ENCODE measurements at regions not wholly inside any gene's neighbourhood (a gene's known extent, or its start where the extent isn't known, plus 50 kb on each side); places are given as distances from the start of the nearest gene placed in this dataset.

DNA sequence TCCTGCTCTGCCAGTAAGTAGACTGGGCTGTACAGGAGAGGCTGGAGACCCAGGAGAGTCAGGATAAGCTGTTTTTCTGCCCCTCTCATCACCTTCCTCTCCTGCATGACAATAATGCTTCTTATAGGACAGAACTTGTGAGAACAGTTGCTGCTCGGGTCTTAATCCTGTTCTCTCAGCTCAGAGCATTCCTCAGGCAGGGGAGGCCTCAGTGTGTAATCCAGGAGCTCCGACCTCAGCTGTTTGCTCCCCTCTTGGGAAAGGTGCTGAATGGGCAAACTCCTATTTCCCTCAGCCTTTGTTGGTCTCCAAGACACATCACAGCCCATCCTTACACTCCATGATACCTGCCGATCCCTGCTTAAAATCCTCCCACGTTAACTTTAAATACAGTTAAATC, 134.9 kb upstream of the LRFN2 start:
- peaks cover 2% of the 10 kb centered on the region for H3K27me3 ChIP-seq (ENCODE audit: low read depth)
- no peaks in the 10 kb centered on the region for H3K9me3 ChIP-seq (replicated peaks)
- peaks cover 15% of the 10 kb centered on the region for H3K4me1 ChIP-seq
- DNase-seq, result no peak
- no peaks in the 10 kb centered on the region for H3K36me3 ChIP-seq
- no peak overlapping the region for H3K27ac ChIP-seq (replicated peaks)
- no peak overlapping the region for H3K4me3 ChIP-seq
- TF ChIP-seq, protein P1, sequence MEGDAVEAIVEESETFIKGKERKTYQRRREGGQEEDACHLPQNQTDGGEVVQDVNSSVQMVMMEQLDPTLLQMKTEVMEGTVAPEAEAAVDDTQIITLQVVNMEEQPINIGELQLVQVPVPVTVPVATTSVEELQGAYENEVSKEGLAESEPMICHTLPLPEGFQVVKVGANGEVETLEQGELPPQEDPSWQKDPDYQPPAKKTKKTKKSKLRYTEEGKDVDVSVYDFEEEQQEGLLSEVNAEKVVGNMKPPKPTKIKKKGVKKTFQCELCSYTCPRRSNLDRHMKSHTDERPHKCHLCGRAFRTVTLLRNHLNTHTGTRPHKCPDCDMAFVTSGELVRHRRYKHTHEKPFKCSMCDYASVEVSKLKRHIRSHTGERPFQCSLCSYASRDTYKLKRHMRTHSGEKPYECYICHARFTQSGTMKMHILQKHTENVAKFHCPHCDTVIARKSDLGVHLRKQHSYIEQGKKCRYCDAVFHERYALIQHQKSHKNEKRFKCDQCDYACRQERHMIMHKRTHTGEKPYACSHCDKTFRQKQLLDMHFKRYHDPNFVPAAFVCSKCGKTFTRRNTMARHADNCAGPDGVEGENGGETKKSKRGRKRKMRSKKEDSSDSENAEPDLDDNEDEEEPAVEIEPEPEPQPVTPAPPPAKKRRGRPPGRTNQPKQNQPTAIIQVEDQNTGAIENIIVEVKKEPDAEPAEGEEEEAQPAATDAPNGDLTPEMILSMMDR (IDR thresholded peaks at IDR 0.05; ENCODE audit: borderline replicate concordance), result no peak
- intact Hi-C loops (cut with micrococcal nuclease), result no loop called here

DNA sequence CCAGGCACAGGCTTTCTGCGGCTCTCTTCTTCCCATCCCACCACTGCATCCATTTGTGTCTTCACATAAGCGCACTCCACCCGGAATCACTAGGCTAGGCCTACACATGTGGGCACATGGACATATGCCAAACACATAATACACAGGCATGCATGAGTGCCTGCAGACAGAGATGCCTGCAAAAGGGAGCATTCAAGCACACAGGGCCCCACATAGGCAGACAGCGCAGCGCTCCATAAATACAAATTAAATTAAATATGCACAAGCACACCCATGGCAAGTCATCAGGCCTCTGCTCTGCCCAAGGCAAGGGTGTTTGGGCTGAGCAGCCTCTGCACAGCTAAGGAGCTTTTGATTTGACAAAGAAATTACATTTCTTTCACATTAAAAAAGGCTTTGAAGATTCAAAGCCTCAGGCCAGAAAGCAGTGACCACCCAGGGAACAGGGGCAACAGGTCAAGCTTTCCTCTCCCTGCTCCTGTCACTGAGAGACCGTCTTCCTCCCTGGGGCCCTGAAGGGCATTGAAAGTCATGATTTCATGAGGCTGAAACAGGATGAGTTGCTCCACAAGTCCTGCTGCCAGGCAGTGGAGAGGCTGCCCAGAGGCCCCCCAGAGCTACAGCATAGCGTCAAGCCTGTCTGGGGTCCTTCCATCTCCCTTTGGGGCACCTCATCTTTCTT, 134.2 kb upstream of the LRFN2 start:
- Histone ChIP-seq H3K27ac (replicated peaks) (no peak overlapping the region), H3K9me3 (replicated peaks) (no peaks in the 10 kb centered on the region), H3K4me1 (peaks cover 15% of the 10 kb centered on the region), H3K36me3 (no peaks in the 10 kb centered on the region), H3K4me3 (no peak overlapping the region), H3K27me3 (ENCODE audit: low read depth) (peaks cover 2% of the 10 kb centered on the region)
- intact Hi-C loops (cut with micrococcal nuclease), result no loop called here
- TF ChIP-seq, protein P1 (IDR thresholded peaks at IDR 0.05; ENCODE audit: borderline replicate concordance), result no peak
- DNase-seq, result no peak

DNA sequence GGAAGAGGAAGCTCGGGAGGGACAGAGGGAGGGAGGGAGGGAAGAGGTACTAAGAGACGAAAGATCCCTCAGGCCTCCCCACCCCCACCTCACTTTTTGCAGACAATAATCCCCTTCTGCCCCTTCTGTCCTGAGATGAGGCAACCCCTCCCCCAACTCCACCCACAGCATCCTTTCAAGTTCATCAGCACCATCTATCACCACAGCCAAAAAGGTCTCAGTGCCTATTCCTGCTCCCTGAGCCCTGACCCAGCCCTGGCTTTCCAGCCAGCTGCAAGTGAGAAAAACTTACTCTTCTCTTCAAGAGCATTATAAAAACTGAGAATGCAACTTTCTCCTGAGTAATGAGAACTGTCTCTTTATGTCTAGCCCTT, 133.2 kb upstream of the LRFN2 start:
- no peaks in the 10 kb centered on the region for H3K9me3 ChIP-seq (replicated peaks)
- DNase-seq, result no peak
- peaks cover 15% of the 10 kb centered on the region for H3K4me1 ChIP-seq
- H3K27ac ChIP-seq (replicated peaks), result peak overlapping the region; percentile 51
- H3K36me3 ChIP-seq, result no peaks in the 10 kb centered on the region
- intact Hi-C loops (cut with micrococcal nuclease), result no loop called here
- H3K27me3 ChIP-seq (ENCODE audit: low read depth), result peaks cover 2% of the 10 kb centered on the region
- H3K4me3 ChIP-seq, result no peak overlapping the region
- TF ChIP-seq, protein P1 (IDR thresholded peaks at IDR 0.05; ENCODE audit: borderline replicate concordance), result no peak

DNA sequence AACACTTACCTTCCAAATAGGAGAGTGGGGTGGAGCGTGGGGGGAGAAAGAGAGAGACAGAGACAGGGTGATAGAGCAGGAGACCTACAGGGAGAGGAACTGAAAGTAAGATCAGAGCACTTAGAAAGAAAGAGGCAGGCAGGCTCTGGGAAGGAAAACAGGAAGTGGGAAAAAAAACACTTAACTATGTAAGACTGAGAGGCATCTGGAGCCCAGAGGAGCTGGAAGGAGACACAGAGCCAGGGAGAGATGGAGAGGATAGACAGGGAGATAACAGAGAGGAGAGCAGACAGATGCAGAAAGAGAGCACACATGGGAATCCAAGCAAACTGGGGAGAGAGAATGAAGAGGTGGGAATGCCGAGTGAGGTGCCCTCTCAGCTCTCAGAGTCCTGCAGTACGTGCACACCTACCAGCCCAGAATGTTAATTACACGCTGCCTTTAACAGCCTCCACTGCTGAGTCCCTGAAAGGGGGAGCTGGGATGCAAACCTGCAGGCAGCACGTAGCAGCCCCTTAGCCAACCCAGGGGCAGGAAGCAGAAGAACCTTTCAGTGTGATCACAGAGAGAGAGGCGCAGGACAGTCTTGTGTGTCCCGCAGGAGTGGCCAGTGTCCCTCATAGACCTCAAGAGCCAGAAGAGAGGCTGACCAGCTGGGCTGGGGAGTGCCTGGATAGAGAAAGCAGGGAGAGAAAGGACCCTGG, 132.7 kb upstream of the LRFN2 start:
- no peaks in the 10 kb centered on the region for H3K9me3 ChIP-seq (replicated peaks)
- no peaks in the 10 kb centered on the region for H3K36me3 ChIP-seq
- intact Hi-C loops (cut with micrococcal nuclease), result no loop called here
- TF ChIP-seq, protein P1 (IDR thresholded peaks at IDR 0.05; ENCODE audit: borderline replicate concordance), result no peak
- H3K27ac ChIP-seq (replicated peaks), result peak overlapping the region; percentile 51
- H3K4me1 ChIP-seq, result peaks cover 15% of the 10 kb centered on the region
- no peak for DNase-seq
- H3K27me3 ChIP-seq (ENCODE audit: low read depth), result peaks cover 2% of the 10 kb centered on the region
- H3K4me3 ChIP-seq, result peak overlapping the region; percentile 29

DNA sequence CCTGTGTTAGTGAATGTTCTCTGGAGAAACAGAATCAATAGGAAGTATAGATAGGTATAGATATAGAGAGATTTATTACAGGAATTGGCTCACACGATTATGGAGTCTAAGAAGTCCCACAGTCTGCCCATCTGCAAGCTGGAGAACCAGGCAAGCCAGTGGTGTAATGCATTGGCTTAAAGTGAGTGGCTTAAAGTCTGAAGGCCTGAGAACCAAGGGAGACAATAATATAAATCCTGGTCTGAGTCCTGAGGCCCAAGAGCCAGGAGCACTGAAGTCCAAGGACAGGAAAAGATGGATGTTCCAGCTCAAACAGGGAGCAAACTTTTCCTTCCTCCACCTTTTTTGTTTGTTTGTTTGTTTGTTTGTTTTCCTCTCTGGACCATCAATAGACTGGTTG, 131.2 kb upstream of the LRFN2 start:
- intact Hi-C loops (cut with micrococcal nuclease), result no loop called here
- TF ChIP-seq, protein P1 (IDR thresholded peaks at IDR 0.05; ENCODE audit: borderline replicate concordance), result no peak
- H3K27ac ChIP-seq (replicated peaks), result no peak overlapping the region
- no peaks in the 10 kb centered on the region for H3K36me3 ChIP-seq
- H3K27me3 ChIP-seq (ENCODE audit: low read depth), result peaks cover 10% of the 10 kb centered on the region
- H3K4me1 ChIP-seq, result peaks cover 15% of the 10 kb centered on the region
- H3K9me3 ChIP-seq (replicated peaks), result no peaks in the 10 kb centered on the region
- H3K4me3 ChIP-seq, result no peak overlapping the region
- DNase-seq, result no peak

Measured in left ventricle myocardium inferior (tissue), 1 donor.